HepG2 (cell line): ENCODE measurements at regions not wholly inside any gene's neighbourhood (a gene's known extent, or its start where the extent isn't known, plus 50 kb on each side); places are given as distances from the start of the nearest gene placed in this dataset.

Experiments used
- ARID5B ChIP-seq: IDR thresholded peaks from 2 replicates; pipeline ENCODE4 v1.4.0; 2020; ENCODE audit warnings: mild to moderate bottlenecking, missing genetic modification reagents
- DRAP1 ChIP-seq: IDR thresholded peaks from 2 replicates; pipeline ENCODE4 v1.6.1; 2016; ENCODE audit warnings: missing genetic modification reagents, missing compliant biosample characterization
- ETV5 ChIP-seq: IDR thresholded peaks from 2 replicates; pipeline ENCODE4 v1.6.1; 2018; ENCODE audit warnings: missing biosample characterization, missing genetic modification reagents, inconsistent platforms, borderline replicate concordance
- HDAC2 ChIP-seq: sonication (generic); formaldehyde crosslinking; IDR thresholded peaks from 2 replicates; pipeline ENCODE4 v1.4.0; 2020; ENCODE audit warnings: missing genetic modification reagents
- JUND ChIP-seq: sonication (generic); formaldehyde crosslinking; IDR thresholded peaks from 2 replicates; pipeline ENCODE4 v1.8.0; 2022; ENCODE audit warnings: mild to moderate bottlenecking, missing genetic modification reagents
- MAFF ChIP-seq: IDR thresholded peaks from 2 replicates; pipeline ENCODE4 v1.6.1; 2011; ENCODE audit warnings: low read depth, low read length, improper control_type of control experiment
- MTF1 ChIP-seq: sonication (generic); formaldehyde crosslinking; IDR thresholded peaks from 2 replicates; pipeline ENCODE4 v1.5.0; 2020; ENCODE audit warnings: missing genetic modification reagents
- NR2F1 ChIP-seq, 2 experiments: fragments of 450-650 bp in 1 of 2; formaldehyde crosslinking in 1 of 2; IDR thresholded peaks; 2 replicates each; pipeline versions ENCODE4 v1.5.0 to v1.6.1; 2016 to 2020; ENCODE audit warnings: mild to moderate bottlenecking in 1 of 2, missing compliant biosample characterization in 1 of 2, missing genetic modification reagents in 1 of 2, moderate library complexity in 1 of 2
- SNRNP70 ChIP-seq: fragments of 200-400 bp; formaldehyde crosslinking; IDR thresholded peaks from 2 replicates; pipeline ENCODE4 v1.6.1; 2017; ENCODE audit warnings: mild to moderate bottlenecking, low read depth, low read length, moderate library complexity
- TCF7 ChIP-seq: sonication (generic); IDR thresholded peaks from 2 replicates; pipeline ENCODE4 v1.6.1; 2016; ENCODE audit warnings: antibody characterized with exemption, low read depth
- USF2 ChIP-seq, 2 experiments: sonication (generic) in 1 of 2; formaldehyde crosslinking in 1 of 2; IDR thresholded peaks; 2 replicates each; pipeline versions ENCODE4 v1.5.1 to v1.6.1; 2011 to 2020; ENCODE audit warnings: borderline replicate concordance in 1 of 2, low read depth in 1 of 2, low read length in 1 of 2, mild to moderate bottlenecking in 1 of 2, missing genetic modification reagents in 1 of 2, moderate library complexity in 1 of 2
- ZFX ChIP-seq: sonication (generic); formaldehyde crosslinking; IDR thresholded peaks from 2 replicates; pipeline ENCODE4 v1.4.0; 2020; ENCODE audit warnings: mild to moderate bottlenecking, low read depth, missing genetic modification reagents, moderate library complexity
- ZNF160 ChIP-seq: sonication (generic); formaldehyde crosslinking; IDR thresholded peaks from 2 replicates; pipeline ENCODE4 v1.8.0; 2022; ENCODE audit warnings: mild to moderate bottlenecking, inconsistent platforms, missing genetic modification reagents
- ZNF264 ChIP-seq: sonication (generic); formaldehyde crosslinking; IDR thresholded peaks from 2 replicates; pipeline ENCODE4 v1.4.0; 2020; ENCODE audit warnings: missing genetic modification reagents
- ZNF274 ChIP-seq: sonication (generic); formaldehyde crosslinking; IDR thresholded peaks from 2 replicates; pipeline ENCODE4 v1.5.1; 2020; ENCODE audit warnings: mild to moderate bottlenecking, missing genetic modification reagents
- ZNF34 ChIP-seq: sonication (generic); formaldehyde crosslinking; IDR thresholded peaks from 2 replicates; pipeline ENCODE4 v1.4.0; 2020; ENCODE audit warnings: mild to moderate bottlenecking, missing genetic modification reagents, borderline replicate concordance
- ZNF383 ChIP-seq: sonication (generic); formaldehyde crosslinking; IDR thresholded peaks from 2 replicates; pipeline ENCODE4 v1.4.0; 2020; ENCODE audit warnings: missing genetic modification reagents, mild to moderate bottlenecking, borderline replicate concordance
- ZNF496 ChIP-seq: sonication (generic); formaldehyde crosslinking; IDR thresholded peaks from 2 replicates; pipeline ENCODE4 v1.8.1; 2023; ENCODE audit warnings: mild to moderate bottlenecking, moderate library complexity, missing genetic modification reagents; ENCODE audit not compliant: insufficient replicate concordance
- ZNF556 ChIP-seq: sonication (generic); formaldehyde crosslinking; IDR thresholded peaks from 2 replicates; pipeline ENCODE4 v1.4.0; 2020; ENCODE audit warnings: mild to moderate bottlenecking, missing genetic modification reagents, borderline replicate concordance
- ZNF660 ChIP-seq: sonication (generic); formaldehyde crosslinking; IDR thresholded peaks from 2 replicates; pipeline ENCODE4 v1.5.1; 2020; ENCODE audit warnings: mild to moderate bottlenecking, low read depth, missing genetic modification reagents, borderline replicate concordance
- ZNF776 ChIP-seq: sonication (generic); formaldehyde crosslinking; IDR thresholded peaks from 2 replicates; pipeline ENCODE4 v1.4.0; 2020; ENCODE audit warnings: mild to moderate bottlenecking, missing genetic modification reagents
- ZNF83 ChIP-seq: sonication (generic); formaldehyde crosslinking; IDR thresholded peaks from 2 replicates; pipeline ENCODE4 v1.4.0; 2020; ENCODE audit warnings: missing genetic modification reagents, mild to moderate bottlenecking, borderline replicate concordance
- ZNF839 ChIP-seq: sonication (generic); formaldehyde crosslinking; IDR thresholded peaks from 2 replicates; pipeline ENCODE4 v1.4.0; 2020; ENCODE audit warnings: missing genetic modification reagents, mild to moderate bottlenecking, borderline replicate concordance

- TF ChIP-seq ZNF496 (CRISPR knock-in tag) = no peak
- TF ChIP-seq ARID5B (CRISPR knock-in tag) = peak; percentile 75
- TF ChIP-seq JUND (CRISPR knock-in tag) = no peak
- TF ChIP-seq USF2 (IDR thresholded peaks at IDR 0.05; ENCODE audit: low read depth, low read length) = no peak
- peak; percentile 83; the same call in 1 of the 2 replicates for TF ChIP-seq USF2 (CRISPR knock-in tag; IDR thresholded peaks at IDR 0.05; ENCODE audit: borderline replicate concordance)
- TF ChIP-seq TCF7 = no peak
- no peak for TF ChIP-seq MTF1
- TF ChIP-seq HDAC2 (CRISPR knock-in tag) = peak; percentile 85
- TF ChIP-seq ZNF776 = no peak
- TF ChIP-seq ZNF839 (CRISPR knock-in tag) = no peak
- no peak for TF ChIP-seq ZNF274 (CRISPR knock-in tag)
- no peak for TF ChIP-seq ZFX (CRISPR knock-in tag)
- no peak for TF ChIP-seq SNRNP70
- TF ChIP-seq ZNF383 = no peak
- TF ChIP-seq NR2F1 (CRISPR knock-in tag; IDR thresholded peaks at IDR 0.05) = no peak
- peak; percentile 69; the same call in 1 of the 2 replicates for TF ChIP-seq ETV5 (CRISPR knock-in tag)
- TF ChIP-seq ZNF34 (CRISPR knock-in tag) = no peak
- no peak for TF ChIP-seq ZNF160 (CRISPR knock-in tag)
- TF ChIP-seq DRAP1 = peak; percentile 35; the same call in 1 of the 2 replicates
- no peak for TF ChIP-seq ZNF83 (CRISPR knock-in tag)
- TF ChIP-seq ZNF264 = no peak
- 0 out of 2 replicates have a peak, but pooled peaks have one; percentile 11 for TF ChIP-seq MAFF
- TF ChIP-seq ZNF556 (CRISPR knock-in tag) = no peak
- TF ChIP-seq ZNF660 = no peak
These were observed 132.3 kb upstream of the FAM20A start (continued) for GRCh38 chr17:68733241-68734176.
